ENCODE measurements at regions not wholly inside any gene's neighbourhood (a gene's known extent, or its start where the extent isn't known, plus 50 kb on each side); places are given as distances from the start of the nearest gene placed in this dataset.

- H3K4me3 Mint-ChIP-seq: no peak overlapping the region
- peaks cover 15% of the 10 kb centered on the region for H3K4me1 Mint-ChIP-seq (ENCODE audit: low read depth)
Measured at GRCh38 chr2:217394510-217395351, 534.9 kb upstream of the TNP1 start.

DNA sequence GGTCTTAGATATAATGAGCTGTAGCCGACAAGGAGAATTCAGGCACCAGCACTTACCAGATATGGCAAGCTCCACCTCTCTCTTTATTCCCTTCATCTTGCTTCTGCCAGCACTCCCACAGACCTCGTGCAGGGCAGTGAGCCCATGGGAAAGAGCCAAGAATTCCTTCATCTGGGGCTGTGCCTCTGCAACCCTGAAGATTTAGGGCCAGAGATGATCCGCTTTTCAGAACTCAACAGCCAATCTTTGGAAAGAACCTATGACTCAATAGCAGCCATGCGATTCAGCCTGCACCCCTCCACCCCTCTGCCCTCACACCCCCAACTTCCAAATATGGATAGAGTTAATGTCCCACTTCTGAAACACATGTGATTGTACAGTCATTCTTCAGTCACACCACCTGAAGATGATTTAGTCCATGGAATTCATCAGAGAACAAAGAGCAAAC is 533.7 kb upstream of the TNP1 start:
- Mint-ChIP-seq H3K27ac (no peak overlapping the region), H3K9me3 (ENCODE audit: low read depth) (peaks cover 8% of the 10 kb centered on the region)

More at GRCh38 chr2:217394510-217395351, 534.9 kb upstream of the TNP1 start:
- Mint-ChIP-seq H3K36me3 (peaks cover 13% of the 10 kb centered on the region), H3K9me3 (ENCODE audit: low read depth) (peaks cover 8% of the 10 kb centered on the region), H3K27me3 (no peaks in the 10 kb centered on the region), H3K27ac (no peak overlapping the region)

DNA sequence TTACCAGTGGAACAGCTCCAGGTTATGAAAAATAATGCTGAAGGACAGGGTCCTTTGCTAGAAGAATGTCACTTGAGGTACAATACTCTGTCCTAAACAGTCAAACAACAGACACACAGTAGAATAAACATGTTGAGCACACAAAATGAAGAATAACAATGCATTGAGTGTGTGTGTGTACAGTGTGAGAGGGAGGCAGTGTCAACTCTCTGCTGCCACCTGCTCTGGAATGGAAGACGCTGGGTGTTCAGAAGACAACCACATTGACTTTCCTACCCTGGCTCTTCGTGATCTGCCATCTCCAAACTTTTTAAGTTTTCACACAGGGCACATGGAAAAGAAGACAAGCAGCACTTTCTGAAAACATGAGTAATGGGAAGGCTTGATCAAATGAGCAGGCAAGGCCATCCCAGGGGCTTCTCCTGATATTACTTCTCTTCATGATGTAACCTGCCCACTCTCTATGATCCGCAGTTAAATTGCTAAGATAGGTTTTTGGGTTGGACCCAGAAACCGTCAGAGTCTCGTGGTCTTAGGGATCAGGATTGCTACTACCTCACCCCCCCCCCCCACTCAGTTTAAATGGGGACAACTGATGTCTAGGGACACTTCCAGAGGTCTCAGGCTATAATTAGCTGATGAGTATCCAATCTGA is 533.2 kb upstream of the TNP1 start:
- H3K4me1 Mint-ChIP-seq (ENCODE audit: low read depth): peaks cover 2% of the 10 kb centered on the region
- H3K27me3 Mint-ChIP-seq: no peaks in the 10 kb centered on the region
- H3K36me3 Mint-ChIP-seq: peaks cover 14% of the 10 kb centered on the region
- H3K4me3 Mint-ChIP-seq: no peak overlapping the region
- peaks cover 8% of the 10 kb centered on the region for H3K9me3 Mint-ChIP-seq (ENCODE audit: low read depth)
- H3K27ac Mint-ChIP-seq: no peak overlapping the region

More for the DNA sequence above, 533.7 kb upstream of the TNP1 start:
- Mint-ChIP-seq H3K27me3 (no peaks in the 10 kb centered on the region), H3K36me3 (peaks cover 14% of the 10 kb centered on the region), H3K4me3 (no peak overlapping the region), H3K4me1 (ENCODE audit: low read depth) (peaks cover 6% of the 10 kb centered on the region)

DNA sequence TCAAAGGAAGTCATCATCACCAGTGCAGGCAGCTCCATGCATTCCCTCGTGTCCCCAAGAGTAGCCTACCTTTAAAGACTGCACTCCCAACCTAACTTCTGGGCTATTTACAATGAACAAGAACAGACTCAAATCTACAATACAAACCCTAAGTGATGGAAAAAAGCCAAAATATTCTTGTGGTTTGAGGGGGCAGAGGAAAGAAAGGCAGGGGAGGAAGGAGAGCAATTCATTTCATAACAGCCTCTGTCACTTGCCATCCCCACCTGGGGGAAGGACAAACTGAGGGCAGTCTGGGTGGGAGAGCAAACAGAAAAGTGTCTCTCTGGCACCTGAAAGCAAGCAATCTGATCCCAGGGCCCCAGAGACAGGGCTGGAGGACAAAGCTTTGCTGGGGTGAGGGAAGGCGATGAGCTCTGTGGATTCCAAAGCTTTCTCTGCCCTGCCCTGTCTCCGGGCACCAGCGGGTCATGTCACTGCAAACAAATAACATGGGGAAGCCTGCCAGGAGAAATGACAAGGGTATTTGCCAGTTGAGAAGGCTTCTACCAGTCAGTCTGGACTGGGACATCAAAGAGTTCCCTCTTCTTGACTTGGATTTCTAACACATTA is 528.0 kb upstream of the TNP1 start:
- H3K36me3 Mint-ChIP-seq: peaks cover 14% of the 10 kb centered on the region
- H3K27me3 Mint-ChIP-seq: peaks cover 2% of the 10 kb centered on the region
- H3K27ac Mint-ChIP-seq: no peak overlapping the region
- H3K4me3 Mint-ChIP-seq: no peak overlapping the region
- peaks cover 8% of the 10 kb centered on the region for H3K9me3 Mint-ChIP-seq (ENCODE audit: low read depth)
- H3K4me1 Mint-ChIP-seq (ENCODE audit: low read depth): peaks cover 5% of the 10 kb centered on the region

- peaks cover 2% of the 10 kb centered on the region for H3K27me3 Mint-ChIP-seq
Measured at GRCh38 chr2:217386041-217386440, 526.2 kb upstream of the TNP1 start.

DNA sequence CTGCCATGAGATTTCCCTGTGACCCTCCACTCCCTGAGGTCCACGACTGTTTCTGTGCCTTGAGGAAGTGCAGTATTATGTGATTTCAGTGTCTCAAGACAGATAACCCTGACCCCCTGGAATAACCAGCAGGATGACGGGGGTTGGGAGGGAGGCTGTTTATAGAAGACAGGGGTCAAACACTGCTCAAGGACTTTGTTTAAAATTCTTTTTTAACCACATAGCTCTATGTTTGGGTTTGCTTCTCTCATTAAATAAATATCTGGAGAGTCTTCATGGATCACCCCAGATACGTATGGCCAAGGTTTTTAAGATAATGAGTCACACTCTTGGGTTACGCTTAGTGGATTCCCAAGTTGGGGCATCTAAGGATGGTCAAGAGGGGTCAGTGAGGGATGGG is 523.8 kb upstream of the TNP1 start:
- Mint-ChIP-seq H3K36me3 (peaks cover 4% of the 10 kb centered on the region), H3K9me3 (ENCODE audit: low read depth) (no peaks in the 10 kb centered on the region), H3K4me3 (no peak overlapping the region), H3K27ac (no peak overlapping the region), H3K4me1 (ENCODE audit: low read depth) (peaks cover 9% of the 10 kb centered on the region), H3K27me3 (peaks cover 2% of the 10 kb centered on the region)

More at GRCh38 chr2:217386041-217386440, 526.2 kb upstream of the TNP1 start:
- peaks cover 9% of the 10 kb centered on the region for H3K4me1 Mint-ChIP-seq (ENCODE audit: low read depth)
- no peak overlapping the region for H3K27ac Mint-ChIP-seq
- H3K4me3 Mint-ChIP-seq: no peak overlapping the region
- peaks cover 7% of the 10 kb centered on the region for H3K36me3 Mint-ChIP-seq
- H3K9me3 Mint-ChIP-seq (ENCODE audit: low read depth): no peaks in the 10 kb centered on the region

DNA sequence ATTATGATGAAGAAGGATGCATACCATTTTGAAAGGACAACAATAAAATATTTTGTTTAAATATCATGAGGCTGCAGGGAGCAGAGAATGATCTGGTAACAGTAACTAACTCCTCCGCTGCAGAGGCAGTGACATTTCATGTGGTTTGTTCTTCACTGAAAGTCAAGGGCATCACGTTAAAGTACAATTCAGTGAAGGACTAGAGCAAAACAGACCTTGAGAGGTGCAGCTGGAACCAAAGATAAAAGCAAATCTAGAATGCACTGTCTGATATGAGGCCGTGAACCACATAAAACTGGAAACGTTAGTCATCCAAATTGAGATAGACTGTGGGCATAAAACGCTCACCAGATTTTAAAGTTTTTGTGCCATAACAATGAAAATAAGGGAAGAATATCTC is 522.9 kb upstream of the TNP1 start:
- Mint-ChIP-seq H3K27ac (no peak overlapping the region), H3K27me3 (peaks cover 2% of the 10 kb centered on the region), H3K36me3 (peaks cover 4% of the 10 kb centered on the region)

GRCh38 chr2:217379807-217380206 is 519.9 kb upstream of the TNP1 start:
- Mint-ChIP-seq H3K27ac (no peak overlapping the region), H3K4me3 (no peak overlapping the region), H3K4me1 (ENCODE audit: low read depth) (peaks cover 7% of the 10 kb centered on the region), H3K9me3 (ENCODE audit: low read depth) (no peaks in the 10 kb centered on the region), H3K36me3 (peaks cover 4% of the 10 kb centered on the region), H3K27me3 (peaks cover 2% of the 10 kb centered on the region)

More for the DNA sequence above, 522.9 kb upstream of the TNP1 start:
- Mint-ChIP-seq H3K4me1 (ENCODE audit: low read depth) (peaks cover 8% of the 10 kb centered on the region), H3K9me3 (ENCODE audit: low read depth) (no peaks in the 10 kb centered on the region), H3K4me3 (no peak overlapping the region)

DNA sequence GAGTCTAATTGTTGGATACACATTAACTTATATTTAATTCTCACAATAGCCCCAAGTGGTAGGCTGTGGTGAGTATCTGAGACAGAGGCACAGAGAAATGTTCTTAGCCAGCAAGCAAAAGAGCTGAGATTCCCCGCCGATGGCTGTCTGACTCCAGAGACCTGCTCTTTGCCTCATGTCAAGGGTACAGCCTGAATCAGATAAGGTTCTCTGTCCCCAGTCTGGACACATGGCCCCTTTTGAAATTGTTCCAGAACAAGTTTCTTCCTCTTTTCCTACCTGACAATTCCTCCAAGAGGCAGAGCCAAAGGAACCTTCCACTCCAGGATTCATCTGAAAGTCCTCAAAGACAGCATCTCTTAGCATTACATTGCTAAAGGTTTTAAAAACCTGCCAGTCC is 512.9 kb upstream of the TNP1 start:
- Mint-ChIP-seq H3K4me3 (no peak overlapping the region), H3K9me3 (ENCODE audit: low read depth) (no peaks in the 10 kb centered on the region), H3K4me1 (ENCODE audit: low read depth) (no peaks in the 10 kb centered on the region), H3K27me3 (no peaks in the 10 kb centered on the region), H3K27ac (no peak overlapping the region), H3K36me3 (peaks cover 2% of the 10 kb centered on the region)

DNA sequence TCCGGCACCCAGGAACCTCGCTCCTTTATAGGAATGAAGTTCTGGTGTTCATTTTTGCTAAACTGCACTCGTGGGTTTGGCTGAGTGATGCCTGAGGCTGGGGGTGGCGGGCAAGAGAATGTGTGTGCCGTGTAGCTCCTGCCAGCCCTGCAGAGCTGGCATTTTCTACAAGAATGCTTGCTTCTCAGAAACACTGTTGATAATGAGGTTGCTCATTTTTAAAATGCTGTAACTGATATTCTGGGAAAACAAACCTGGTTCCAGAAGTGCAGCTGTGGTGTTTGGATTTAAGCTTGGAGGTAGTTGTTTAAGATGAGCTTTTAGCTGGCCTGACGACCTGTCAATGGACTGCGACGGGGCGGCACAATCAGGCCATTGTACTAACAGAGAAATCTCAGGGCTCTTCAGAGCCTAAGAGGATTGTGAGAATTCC is 511.9 kb upstream of the TNP1 start:
- Mint-ChIP-seq H3K9me3 (ENCODE audit: low read depth) (no peaks in the 10 kb centered on the region), H3K27ac (no peak overlapping the region), H3K27me3 (no peaks in the 10 kb centered on the region), H3K4me1 (ENCODE audit: low read depth) (no peaks in the 10 kb centered on the region), H3K36me3 (peaks cover 2% of the 10 kb centered on the region), H3K4me3 (no peak overlapping the region)

DNA sequence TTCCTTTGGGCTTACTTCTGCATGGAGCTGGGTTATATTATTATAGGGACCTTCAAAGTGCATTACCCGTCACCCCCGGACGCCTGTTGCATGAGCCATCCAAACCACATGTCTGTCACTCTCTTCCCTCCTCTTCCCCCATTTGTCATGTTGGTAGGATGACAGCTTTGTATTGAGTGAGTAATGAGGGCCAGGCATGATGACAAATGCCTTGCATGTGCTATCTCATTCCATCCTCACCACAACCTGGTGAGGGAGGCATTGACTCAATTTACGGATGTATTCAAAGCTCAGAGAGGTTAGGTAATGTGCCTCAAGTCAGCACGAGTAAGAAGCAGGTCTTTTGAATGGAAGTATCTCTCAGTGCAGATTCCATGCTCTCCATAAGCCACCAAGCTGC is 510.5 kb upstream of the TNP1 start:
- Mint-ChIP-seq H3K4me3 (no peak overlapping the region), H3K9me3 (ENCODE audit: low read depth) (no peaks in the 10 kb centered on the region), H3K36me3 (peaks cover 2% of the 10 kb centered on the region), H3K4me1 (ENCODE audit: low read depth) (no peaks in the 10 kb centered on the region), H3K27ac (no peak overlapping the region), H3K27me3 (no peaks in the 10 kb centered on the region)

- no peaks in the 10 kb centered on the region for H3K36me3 Mint-ChIP-seq
- H3K4me1 Mint-ChIP-seq (ENCODE audit: low read depth): no peaks in the 10 kb centered on the region
- H3K9me3 Mint-ChIP-seq (ENCODE audit: low read depth): no peaks in the 10 kb centered on the region
- H3K27ac Mint-ChIP-seq: no peak overlapping the region
- H3K4me3 Mint-ChIP-seq: no peak overlapping the region
- H3K27me3 Mint-ChIP-seq: no peaks in the 10 kb centered on the region
Measured at GRCh38 chr2:217367464-217367863, 507.6 kb upstream of the TNP1 start.

GRCh38 chr2:217366966-217367365 is 507.1 kb upstream of the TNP1 start:
- Mint-ChIP-seq H3K4me1 (ENCODE audit: low read depth) (no peaks in the 10 kb centered on the region), H3K27ac (no peak overlapping the region), H3K9me3 (ENCODE audit: low read depth) (no peaks in the 10 kb centered on the region), H3K36me3 (no peaks in the 10 kb centered on the region), H3K27me3 (no peaks in the 10 kb centered on the region), H3K4me3 (no peak overlapping the region)

DNA sequence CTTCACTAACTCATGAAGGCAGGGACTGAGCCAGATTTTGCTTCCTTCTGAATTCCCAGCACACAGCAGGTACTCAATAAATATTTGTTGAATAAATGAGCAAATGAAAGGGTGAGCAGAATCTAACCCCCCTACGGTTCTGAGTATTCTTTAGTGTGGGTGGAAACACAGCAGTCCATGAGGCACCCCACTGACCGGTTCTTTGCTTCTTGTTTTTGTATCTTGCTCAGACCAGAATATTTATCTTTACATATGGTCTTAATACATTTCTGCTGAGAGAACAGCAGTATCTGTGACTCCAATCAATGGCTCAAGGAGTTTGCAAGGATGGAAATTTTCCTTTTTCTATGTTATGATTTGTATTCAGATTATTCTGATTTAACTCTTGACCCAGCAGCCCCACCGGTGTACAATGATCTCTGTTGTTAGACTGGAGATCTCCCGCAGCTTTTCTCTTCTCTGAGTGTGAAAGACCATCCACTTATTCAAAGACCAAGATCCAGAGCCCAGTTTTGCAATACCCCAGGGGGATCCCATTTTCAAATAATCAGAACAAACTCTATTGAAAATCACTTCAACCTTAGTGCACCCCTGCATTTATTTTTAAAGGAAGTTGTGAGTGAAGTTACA is 506.5 kb upstream of the TNP1 start:
- Mint-ChIP-seq H3K4me1 (ENCODE audit: low read depth) (no peaks in the 10 kb centered on the region), H3K9me3 (ENCODE audit: low read depth) (no peaks in the 10 kb centered on the region), H3K4me3 (no peak overlapping the region), H3K27ac (no peak overlapping the region), H3K27me3 (no peaks in the 10 kb centered on the region), H3K36me3 (no peaks in the 10 kb centered on the region)

DNA sequence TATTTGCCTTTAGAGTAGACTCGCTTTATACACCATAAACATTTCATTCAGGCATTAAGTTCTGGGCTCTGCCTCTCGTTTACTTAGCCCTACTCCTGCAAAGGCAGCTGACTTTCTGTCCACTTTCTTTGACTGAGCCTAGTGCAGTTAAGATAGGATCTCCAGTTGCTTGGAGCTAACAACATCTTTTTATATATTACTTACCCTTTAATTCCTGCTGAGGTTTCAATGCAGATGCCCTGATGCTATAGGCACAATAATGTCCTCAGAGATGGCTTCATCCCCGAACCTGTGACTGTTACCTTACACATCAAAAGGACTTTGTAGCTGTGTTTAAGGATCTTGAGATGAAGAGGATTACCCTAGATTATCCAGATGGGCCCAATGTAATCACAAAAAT is 505.8 kb upstream of the TNP1 start:
- no peaks in the 10 kb centered on the region for H3K9me3 Mint-ChIP-seq (ENCODE audit: low read depth)
- no peaks in the 10 kb centered on the region for H3K27me3 Mint-ChIP-seq
- no peaks in the 10 kb centered on the region for H3K4me1 Mint-ChIP-seq (ENCODE audit: low read depth)
- no peaks in the 10 kb centered on the region for H3K36me3 Mint-ChIP-seq
- H3K27ac Mint-ChIP-seq: no peak overlapping the region
- H3K4me3 Mint-ChIP-seq: no peak overlapping the region
